ENCODE measurements at regions not wholly inside any gene's neighbourhood (a gene's known extent, or its start where the extent isn't known, plus 50 kb on each side); places are given as distances from the start of the nearest gene placed in this dataset.

- Histone ChIP-seq H3K4me1 (peaks cover 6 to 57% (median 10%) of the 10 kb centered on the region in 3 donors), H3K36me3 (no peaks in the 10 kb centered on the region), H3K27ac (no peak overlapping the region), H3K27me3 (no peaks in the 10 kb centered on the region), H3K9me3 (no peaks in the 10 kb centered on the region), H3K4me3 (no peak overlapping the region)
- intact Hi-C loops (cut with DNase I) = no loop called here
- WGBS, 2 donors = 90 to 93% methylated on average over 7 of the region's 7 CpGs
- no peak for DNase-seq
- no peak for TF ChIP-seq CTCF (IDR thresholded peaks at IDR 0.05)
- TF ChIP-seq POLR2A (IDR thresholded peaks at IDR 0.05) = no peak
Observed at GRCh38 chr1:232223887-232224286, 406.0 kb downstream of the SIPA1L2 start.

- intact Hi-C loops (cut with DNase I) = no loop called here
- Histone ChIP-seq H3K27ac (peak overlapping the region in 1 of 4 donors; percentile 80), H3K9me3 (no peaks in the 10 kb centered on the region), H3K36me3 (no peaks in the 10 kb centered on the region), H3K4me1 (peaks cover 6 to 60% (median 10%) of the 10 kb centered on the region in 3 donors), H3K4me3 (no peak overlapping the region), H3K27me3 (no peaks in the 10 kb centered on the region)
- TF ChIP-seq POLR2A (IDR thresholded peaks at IDR 0.05) (no peak), CTCF (IDR thresholded peaks at IDR 0.05) (no peak)
- DNase-seq = no peak
- WGBS, 2 donors = 93 to 96% methylated on average over 2 of the region's 2 CpGs
Observed at GRCh38 chr1:232223183-232223708, 406.7 kb downstream of the SIPA1L2 start.

- peak overlapping the region in 3 of 4 donors; percentile 47 to 82 (median 80) for H3K27ac ChIP-seq
- DNase-seq = no peak
- H3K9me3 ChIP-seq = no peaks in the 10 kb centered on the region
- intact Hi-C loops (cut with DNase I) = no loop called here
- H3K27me3 ChIP-seq = no peaks in the 10 kb centered on the region
- TF ChIP-seq POLR2A (IDR thresholded peaks at IDR 0.05) = no peak
- TF ChIP-seq CTCF (IDR thresholded peaks at IDR 0.05) = no peak
- no peak overlapping the region for H3K4me3 ChIP-seq
- H3K36me3 ChIP-seq = no peaks in the 10 kb centered on the region
- WGBS, 2 donors = 97 to 98% methylated on average over 4 of the region's 4 CpGs
- peaks cover 6 to 60% (median 10%) of the 10 kb centered on the region in 3 donors for H3K4me1 ChIP-seq
Observed at GRCh38 chr1:232222614-232223013, 407.3 kb downstream of the SIPA1L2 start.

GRCh38 chr1:232221802-232222499 is 408.0 kb downstream of the SIPA1L2 start:
- DNase-seq = no peak
- Histone ChIP-seq H3K27me3 (no peaks in the 10 kb centered on the region), H3K4me1 (peaks cover 2 to 55% (median 10%) of the 10 kb centered on the region in 3 donors), H3K9me3 (no peaks in the 10 kb centered on the region), H3K27ac (peak overlapping the region; percentile 47 to 82 (median 72)), H3K36me3 (no peaks in the 10 kb centered on the region), H3K4me3 (no peak overlapping the region)
- 42 to 52% methylated on average over 3 of the region's 3 CpGs for WGBS, 2 donors
- intact Hi-C loops (cut with DNase I) = no loop called here
- TF ChIP-seq CTCF (IDR thresholded peaks at IDR 0.05) (no peak), POLR2A (IDR thresholded peaks at IDR 0.05) (no peak)

- no peaks in the 10 kb centered on the region for H3K9me3 ChIP-seq
- H3K4me3 ChIP-seq = no peak overlapping the region
- H3K4me1 ChIP-seq = peaks cover 2 to 40% (median 7%) of the 10 kb centered on the region in 3 donors
- no peaks in the 10 kb centered on the region for H3K36me3 ChIP-seq
- H3K27ac ChIP-seq = no peak overlapping the region
- H3K27me3 ChIP-seq = no peaks in the 10 kb centered on the region
- intact Hi-C loops (cut with DNase I) = no loop called here
- WGBS, 2 donors = 72 to 79% methylated on average over 3 to 6 of the region's 7 CpGs
- TF ChIP-seq POLR2A (IDR thresholded peaks at IDR 0.05) (no peak), CTCF (IDR thresholded peaks at IDR 0.05) (no peak)
- DNase-seq = no peak
Observed at GRCh38 chr1:232218955-232219865, 410.7 kb downstream of the SIPA1L2 start.
